Suppressor macrophage treated with lipopolysaccharide for 4 hours (primary cell): ENCODE measurements at regions not wholly inside any gene's neighbourhood (a gene's known extent, or its start where the extent isn't known, plus 50 kb on each side); places are given as distances from the start of the nearest gene placed in this dataset.
A peak's percentile ranks its signal among the peaks of the same experiment; 100 is the strongest.
"Not testable (repeated sequence)": the region's sequence is repeated elsewhere in the genome, so short reads cannot be mapped to it uniquely, and the experiment has no call there.

Experiments used
- DNase-seq: peaks from one replicate; pipeline ENCODE4 v3.0.0-alpha.2; 2020

- no peak for DNase-seq
Observed at GRCh38 chr4:94015956-94016355, 187.4 kb downstream of the ATOH1 start.

- DNase-seq = no peak
Observed at GRCh38 chr4:94032754-94033153, 174.9 kb upstream of the SMARCAD1 start.

- DNase-seq = no peak
Observed at GRCh38 chr4:94036964-94037363, 170.7 kb upstream of the SMARCAD1 start.

GRCh38 chr4:94038195-94038594, 169.5 kb upstream of the SMARCAD1 start:
- no peak for DNase-seq

GRCh38 chr4:94039226-94039625, 168.4 kb upstream of the SMARCAD1 start:
- no peak for DNase-seq

- DNase-seq = not testable (repeated sequence)
Observed at GRCh38 chr4:94044471-94044870, 163.2 kb upstream of the SMARCAD1 start.

- no peak for DNase-seq
Observed at GRCh38 chr4:94063084-94063483, 144.6 kb upstream of the SMARCAD1 start.

GRCh38 chr4:94068753-94069719, 138.6 kb upstream of the SMARCAD1 start:
- DNase-seq = no peak

- no peak for DNase-seq
Observed at GRCh38 chr4:94076498-94076897, 131.2 kb upstream of the SMARCAD1 start.

GRCh38 chr4:94084155-94084554, 123.5 kb upstream of the SMARCAD1 start:
- no peak for DNase-seq

GRCh38 chr4:94099141-94099540, 108.5 kb upstream of the SMARCAD1 start:
- DNase-seq = not testable (repeated sequence)

- DNase-seq = no peak
Observed at GRCh38 chr4:94112644-94113043, 95.0 kb upstream of the SMARCAD1 start.

GRCh38 chr4:94115687-94116086, 92.0 kb upstream of the SMARCAD1 start:
- DNase-seq = no peak

GRCh38 chr4:94116842-94117241, 90.8 kb upstream of the SMARCAD1 start:
- no peak for DNase-seq

GRCh38 chr4:94126669-94127068, 81.0 kb upstream of the SMARCAD1 start:
- no peak for DNase-seq

GRCh38 chr4:94127707-94128328, 79.8 kb upstream of the SMARCAD1 start:
- peak; percentile 43 for DNase-seq

- no peak for DNase-seq
Observed at GRCh38 chr4:94131212-94131611, 76.5 kb upstream of the SMARCAD1 start.

GRCh38 chr4:94135701-94136100, 72.0 kb upstream of the SMARCAD1 start:
- no peak for DNase-seq

GRCh38 chr4:94139931-94140612, 67.6 kb upstream of the SMARCAD1 start:
- DNase-seq = no peak

- no peak for DNase-seq
Observed at GRCh38 chr4:94141001-94141400, 66.7 kb upstream of the SMARCAD1 start.

GRCh38 chr4:94148052-94148451, 59.6 kb upstream of the SMARCAD1 start:
- DNase-seq = not testable (repeated sequence)

- DNase-seq = no peak
Observed at GRCh38 chr4:94152466-94152865, 55.2 kb upstream of the SMARCAD1 start.

GRCh38 chr4:94155404-94155803, 52.3 kb upstream of the SMARCAD1 start:
- not testable (repeated sequence) for DNase-seq

- no peak for DNase-seq
Observed at GRCh38 chr4:94156826-94157225, 50.8 kb upstream of the SMARCAD1 start.
